GM12878 (cell line): ENCODE measurements at regions not wholly inside any gene's neighbourhood (a gene's known extent, or its start where the extent isn't known, plus 50 kb on each side); places are given as distances from the start of the nearest gene placed in this dataset.

Experiments used
- ATAC-seq: fragments of 200-7000 bp; cut with Tn5 transposase; 3 replicates; pipeline ENCODE4 v1.9.1; 2020; ENCODE audit warnings: mild to moderate bottlenecking, moderate library complexity
- BruUV-seq: library from RNA; stranded (reverse); fragments of 400-500 nt; replicated peaks from 2 replicates; lab custom pipeline; 2021; lab: Mats Ljungman, UMichigan
- CTCF ChIA-PET: fragments of 300-600 bp; sonication (Branson Sonifier 250); formaldehyde crosslinking; extraction: SDS; loops from one replicate; lab custom pipeline; 2021; ENCODE audit warnings: inconsistent platforms; lab: Yijun Ruan, JAX
- POLR2A ChIA-PET: fragments of 350-600 bp; formaldehyde crosslinking; extraction: SDS; loops from one replicate; lab custom pipeline; 2021; ENCODE audit warnings: inconsistent platforms; lab: Charles Lee
- RAD21 ChIA-PET: fragments of 300-600 bp; sonication (Branson Sonifier 250); formaldehyde crosslinking; loops from one replicate; lab custom pipeline; 2023; ENCODE audit warnings: antibody characterized with exemption; ENCODE audit not compliant: unreplicated experiment; lab: Charles Lee
- SMC1A ChIA-PET: fragments of 300-600 bp; sonication (Branson Sonifier 250); formaldehyde crosslinking; loops from one replicate; lab custom pipeline; 2023; ENCODE audit not compliant: unreplicated experiment, uncharacterized antibody; lab: Charles Lee
- DNase-seq: peaks from one replicate; pipeline ENCODE4 v3.0.0-alpha.2; 2011; ENCODE audit warnings: low read depth, low spot score
- FAIRE-seq: peaks from 3 replicates; lab custom pipeline; 2011; peaks lifted over from hg19 to GRCh38; lab: Jason Lieb, UNC
- H2AFZ ChIP-seq: 2 replicates; pipeline ENCODE4 v1.6.0; 2011; ENCODE audit warnings: low read depth, low read length, control low read depth; ENCODE audit not compliant: control insufficient read depth
- H3K27ac ChIP-seq: 2 replicates; pipeline ENCODE4 v1.5.1; 2011; ENCODE audit warnings: control low read depth; ENCODE audit not compliant: control insufficient read depth, insufficient read depth
- H3K27me3 ChIP-seq, 2 experiments: replicated peaks in 1 of 2; 2 replicates each; pipeline versions ENCODE4 v1.6.0 to v1.6.1; 2011; ENCODE audit warnings: low read length in 1 of 2; ENCODE audit not compliant: control insufficient read depth in 2 of 2, insufficient read depth in 2 of 2
- H3K36me3 ChIP-seq, 2 experiments: 2 replicates each; pipeline ENCODE4 v1.5.1; 2011; ENCODE audit warnings: low read length in 1 of 2; ENCODE audit not compliant: control insufficient read depth in 2 of 2, insufficient read depth in 2 of 2
- H3K4me1 ChIP-seq: 2 replicates; pipeline ENCODE4 v1.6.1; 2011; ENCODE audit warnings: mild to moderate bottlenecking, low read length, moderate library complexity, mixed read lengths; ENCODE audit not compliant: control insufficient read depth, insufficient read depth
- H3K4me2 ChIP-seq: 2 replicates; pipeline ENCODE4 v1.6.0; 2011; ENCODE audit warnings: control low read depth; ENCODE audit not compliant: control insufficient read depth, insufficient read depth
- H3K4me3 ChIP-seq: fragments of 200-600 bp; sonication (generic); 2 replicates; pipeline ENCODE4 v1.5.1; 2016
- H3K79me2 ChIP-seq: 2 replicates; pipeline ENCODE4 v1.6.0; 2011; ENCODE audit warnings: low read length; ENCODE audit not compliant: control insufficient read depth, insufficient read depth
- H3K9ac ChIP-seq: 2 replicates; pipeline ENCODE4 v1.8.0; 2011; ENCODE audit warnings: low read length, control low read depth, mixed read lengths; ENCODE audit not compliant: control insufficient read depth, insufficient read depth
- H3K9me3 ChIP-seq: replicated peaks from 3 replicates; pipeline ENCODE4 v1.5.1; 2011; ENCODE audit warnings: mild to moderate bottlenecking, low read length; ENCODE audit not compliant: control insufficient read depth, insufficient read depth
- H4K20me1 ChIP-seq: 2 replicates; pipeline ENCODE4 v1.6.0; 2011; ENCODE audit not compliant: control insufficient read depth, insufficient read depth
- MYB ChIP-seq: fragments of 150-350 bp; IDR thresholded peaks from 2 replicates; pipeline ENCODE4 v1.6.1; 2014; ENCODE audit warnings: mild to moderate bottlenecking, low read depth, low read length, borderline replicate concordance
- RAD51 ChIP-seq: fragments of 450-650 bp; IDR thresholded peaks from 2 replicates; pipeline ENCODE4 v1.6.1; 2016; ENCODE audit warnings: moderate library complexity, mild to moderate bottlenecking, inconsistent platforms
- TBL1XR1 ChIP-seq: IDR thresholded peaks from 2 replicates; pipeline ENCODE4 v1.6.1; 2012; ENCODE audit warnings: low read depth, low read length, improper control_type of control experiment
- ZNF687 ChIP-seq: fragments of 450-650 bp; IDR thresholded peaks from 2 replicates; pipeline ENCODE4 v1.6.1; 2017; ENCODE audit warnings: mild to moderate bottlenecking, moderate library complexity
- ZZZ3 ChIP-seq: IDR thresholded peaks from 2 replicates; pipeline ENCODE4 v1.6.1; 2011; ENCODE audit warnings: low read depth; ENCODE audit not compliant: control insufficient read depth, insufficient read length
- WGBS: methylation state at CpG from one replicate; pipeline ENCODE4 v1.1.6; 2016; ENCODE audit warnings: low lambda C conversion rate; ENCODE audit not compliant: insufficient replicate concordance, insufficient coverage; ENCODE audit errors: missing lambda C conversion rate; 5-methylcytosine and 5-hydroxymethylcytosine counted together
- in situ Hi-C: fragments of 300-500 bp; cut with MboI; formaldehyde crosslinking; loops from 9 replicates; pipeline ENCODE4 v1.14.3; 2018; ENCODE audit warnings: mixed read lengths
- intact Hi-C: fragments of 100-400 bp; cut with micrococcal nuclease; formaldehyde crosslinking; loops from one replicate; pipeline ENCODE4 v1.14.2; 2022; ENCODE audit not compliant: unreplicated experiment

GRCh38 chr3:117495620-117496019 is 786.0 kb downstream of the TUSC7 start:
- WGBS = 43% methylated on average over 2 of the region's 2 CpGs
- intact Hi-C loops (no loop called here), in situ Hi-C loops (no loop called here)
- DNase-seq (no peak), ATAC-seq (no peak), FAIRE-seq (no peak)
- no peak overlapping the region for H3K27ac ChIP-seq
- ChIA-PET CTCF (no interaction called here), POLR2A (no interaction called here), SMC1A (no interaction called here), RAD21 (no interaction called here)
- H2AFZ ChIP-seq = no peak overlapping the region
- no peak overlapping the region for H3K4me3 ChIP-seq
- H3K4me1 ChIP-seq = no peaks in the 10 kb centered on the region
- no peaks in the 10 kb centered on the region for H3K79me2 ChIP-seq
- H3K4me2 ChIP-seq = no peak overlapping the region
- peaks cover 0 to 3% of the 10 kb centered on the region in 2 experiments; a peak in 1 of 4 replicates for H3K27me3 ChIP-seq
- BruUV-seq = no TSS peak
- TF ChIP-seq MYB = no peak
- TF ChIP-seq ZZZ3 = no peak
- no peak for TF ChIP-seq TBL1XR1
- TF ChIP-seq RAD51 = no peak
- no peak for TF ChIP-seq ZNF687
- no peaks in the 10 kb centered on the region for H4K20me1 ChIP-seq
- no peaks in the 10 kb centered on the region for H3K9me3 ChIP-seq
- H3K36me3 ChIP-seq = no peaks in the 10 kb centered on the region
- no peak overlapping the region for H3K9ac ChIP-seq
